ENCODE measurements at regions not wholly inside any gene's neighbourhood (a gene's known extent, or its start where the extent isn't known, plus 50 kb on each side); places are given as distances from the start of the nearest gene placed in this dataset.

- no peak for ATAC-seq
- H3K4me3 ChIP-seq: no peak overlapping the region
- TF ChIP-seq POLR2A (IDR thresholded peaks at IDR 0.05) (no peak), CTCF (IDR thresholded peaks at IDR 0.05) (no peak), EP300 (IDR thresholded peaks at IDR 0.05) (no peak), POLR2AphosphoS5 (IDR thresholded peaks at IDR 0.05) (no peak)
- H3K9me3 ChIP-seq: no peaks in the 10 kb centered on the region
- no peak overlapping the region for H3K27ac ChIP-seq
- peaks cover 4% of the 10 kb centered on the region for H3K27me3 ChIP-seq
- H3K4me1 ChIP-seq: peaks cover 0 to 1% (median under 1%) of the 10 kb centered on the region in 3 donors
- no peaks in the 10 kb centered on the region for H3K36me3 ChIP-seq
- WGBS, 2 donors (ENCODE audit: low coverage in 1 of 2): 83 to 86% methylated on average over 1 of the region's 1 CpG
Measured at GRCh38 chr13:74570046-74570445, 435.8 kb upstream of the KLF12 start.

DNA sequence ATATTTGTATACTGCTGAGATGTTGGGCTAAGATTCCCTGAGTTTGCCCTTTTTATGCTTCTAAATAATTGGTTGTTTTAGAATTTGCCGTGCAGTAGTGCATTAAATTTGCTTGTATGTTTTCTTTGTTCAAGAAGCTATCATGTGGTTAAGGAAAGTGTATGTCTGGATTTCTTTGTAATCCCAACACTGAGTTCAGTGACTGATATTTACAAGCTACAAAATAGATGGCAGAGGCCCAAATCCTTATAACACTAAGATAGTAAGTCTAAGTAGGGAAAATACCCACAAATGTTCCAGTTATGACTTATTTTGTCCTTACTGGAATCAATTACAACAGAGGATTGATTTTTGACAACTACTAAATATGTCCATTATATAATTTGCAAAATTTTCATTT lies 435.0 kb upstream of the KLF12 start:
- TF ChIP-seq POLR2A (IDR thresholded peaks at IDR 0.05) (no peak), EP300 (IDR thresholded peaks at IDR 0.05) (no peak), POLR2AphosphoS5 (IDR thresholded peaks at IDR 0.05) (no peak), CTCF (IDR thresholded peaks at IDR 0.05) (no peak)
- Histone ChIP-seq H3K27me3 (peaks cover 4% of the 10 kb centered on the region), H3K27ac (no peak overlapping the region), H3K4me1 (no peaks in the 10 kb centered on the region), H3K9me3 (no peaks in the 10 kb centered on the region), H3K36me3 (no peaks in the 10 kb centered on the region), H3K4me3 (no peak overlapping the region)
- WGBS, 2 donors (ENCODE audit: low coverage in 1 of 2): 0% methylated on average over 1 of the region's 1 CpG
- no peak for ATAC-seq

GRCh38 chr13:74567485-74567884 lies 433.3 kb upstream of the KLF12 start:
- ATAC-seq: no peak
- no peak for TF ChIP-seq EP300 (IDR thresholded peaks at IDR 0.05)
- no peak for TF ChIP-seq POLR2A (IDR thresholded peaks at IDR 0.05)
- TF ChIP-seq POLR2AphosphoS5 (IDR thresholded peaks at IDR 0.05): no peak
- no peak for TF ChIP-seq CTCF (IDR thresholded peaks at IDR 0.05)
- Histone ChIP-seq H3K4me3 (no peak overlapping the region), H3K4me1 (no peaks in the 10 kb centered on the region), H3K9me3 (no peaks in the 10 kb centered on the region), H3K27ac (no peak overlapping the region), H3K36me3 (no peaks in the 10 kb centered on the region), H3K27me3 (no peaks in the 10 kb centered on the region)
- WGBS, 2 donors (ENCODE audit: low coverage in 1 of 2): 83 to 86% methylated on average over 1 to 3 of the region's 3 CpGs

GRCh38 chr13:74562381-74562780 lies 428.2 kb upstream of the KLF12 start:
- Histone ChIP-seq H3K4me3 (no peak overlapping the region), H3K36me3 (no peaks in the 10 kb centered on the region), H3K27me3 (no peaks in the 10 kb centered on the region), H3K27ac (no peak overlapping the region), H3K4me1 (no peaks in the 10 kb centered on the region), H3K9me3 (no peaks in the 10 kb centered on the region)
- no peak for TF ChIP-seq CTCF (IDR thresholded peaks at IDR 0.05)
- TF ChIP-seq EP300 (IDR thresholded peaks at IDR 0.05): no peak
- TF ChIP-seq POLR2AphosphoS5 (IDR thresholded peaks at IDR 0.05): no peak
- no peak for TF ChIP-seq POLR2A (IDR thresholded peaks at IDR 0.05)
- 83% methylated on average over 1 of the region's 1 CpG; no CpG with 5 or more reads in 1 of the 2 donors for WGBS, 2 donors (ENCODE audit: low coverage in 1 of 2)
- no peak for ATAC-seq

GRCh38 chr13:74561155-74561554 lies 427.0 kb upstream of the KLF12 start:
- H3K27me3 ChIP-seq: no peaks in the 10 kb centered on the region
- TF ChIP-seq POLR2AphosphoS5 (IDR thresholded peaks at IDR 0.05) (no peak), EP300 (IDR thresholded peaks at IDR 0.05) (no peak), POLR2A (IDR thresholded peaks at IDR 0.05) (no peak), CTCF (IDR thresholded peaks at IDR 0.05) (no peak)

More at GRCh38 chr13:74561155-74561554, 427.0 kb upstream of the KLF12 start:
- Histone ChIP-seq H3K27ac (no peak overlapping the region), H3K4me3 (no peak overlapping the region), H3K9me3 (no peaks in the 10 kb centered on the region), H3K4me1 (no peaks in the 10 kb centered on the region), H3K36me3 (no peaks in the 10 kb centered on the region)
- no peak for ATAC-seq

Measured in gastroesophageal sphincter (tissue), 4 donors.